ENCODE measurements at regions not wholly inside any gene's neighbourhood (a gene's known extent, or its start where the extent isn't known, plus 50 kb on each side); places are given as distances from the start of the nearest gene placed in this dataset.

DNA sequence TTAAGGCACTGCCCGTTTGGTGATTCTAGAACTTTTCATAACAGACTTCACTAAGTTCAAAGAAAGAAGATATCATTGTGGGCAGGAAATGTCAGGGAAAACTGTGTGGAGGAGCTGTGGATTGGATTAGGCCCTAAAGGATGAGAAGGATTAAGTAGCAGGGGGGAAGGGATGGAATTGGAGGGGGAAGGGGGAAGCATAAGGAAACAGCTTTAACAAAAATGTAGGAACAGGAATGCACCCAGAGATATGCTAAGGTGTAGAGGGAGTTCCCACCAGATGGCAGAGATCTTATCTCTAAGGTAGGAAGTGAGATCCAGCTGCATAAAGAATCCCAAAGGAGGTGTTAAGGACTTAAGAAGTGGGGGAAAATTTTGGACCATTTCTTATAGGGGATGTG is 114.5 kb downstream of the LARP7 start:
- in situ Hi-C loops (cut with MboI; ENCODE audit: low sequenced_read_pairs), result no loop called here
- ATAC-seq (ENCODE audit: low read depth), result no peak

More for the DNA sequence above, 114.5 kb downstream of the LARP7 start:
- no peaks in the 10 kb centered on the region for H3K79me1 ChIP-seq (ENCODE audit: low read depth in 1 of 2, low read length in 2 of 2)
- no peak overlapping the region for H4K8ac ChIP-seq (ENCODE audit: low read depth in 2 of 2, low read length in 2 of 2)
- no peaks in the 10 kb centered on the region for H3K9me1 ChIP-seq (ENCODE audit: insufficient read depth, low read length)
- H3K4ac ChIP-seq (ENCODE audit: low read depth, low read length), result no peak overlapping the region
- dilution Hi-C loops (cut with HindIII; ENCODE audit: low sequenced_read_pairs, unreplicated experiment), result no loop called here
- ChIA-PET CTCF (interaction anchor here (1.9 kb wide), 1 partner anchor 11 kb away, joined by 5 read pairs; no protein-coding TSS in a partner anchor), POLR2A (ENCODE audit: unreplicated experiment) (no interaction called here)
- no CpG with 5 or more reads among the region's 1 CpG for WGBS, 2 experiments (ENCODE audit: extremely low coverage in 2 of 2, insufficient read length in 1 of 2)
- no peak overlapping the region for H3K23ac ChIP-seq (ENCODE audit: low read depth, low read length)
- no peaks in the 10 kb centered on the region for H3K9me3 ChIP-seq (ENCODE audit: control insufficient read depth, insufficient read depth, low read length)
- TF ChIP-seq RCOR1 (IDR thresholded peaks at IDR 0.05; ENCODE audit: insufficient replicate concordance, low read length) (no peak), CHD1 (IDR thresholded peaks at IDR 0.05; ENCODE audit: low read depth, low read length) (no peak), MXI1 (IDR thresholded peaks at IDR 0.05; ENCODE audit: borderline replicate concordance, low read depth, low read length) (no peak), RAD21 (IDR thresholded peaks at IDR 0.05; ENCODE audit: low read length) (no peak), NFE2L2 (IDR thresholded peaks at IDR 0.05; ENCODE audit: low read depth, low read length) (no peak), MAZ (IDR thresholded peaks at IDR 0.05; ENCODE audit: borderline replicate concordance, low read depth, low read length) (no peak), MAFK (IDR thresholded peaks at IDR 0.05; ENCODE audit: low read depth, low read length) (no peak), BHLHE40 (IDR thresholded peaks at IDR 0.05; ENCODE audit: low read depth, low read length) (no peak), FOS (IDR thresholded peaks at IDR 0.05; ENCODE audit: low read depth, low read length) (no peak)
- TF ChIP-seq, protein P1, sequence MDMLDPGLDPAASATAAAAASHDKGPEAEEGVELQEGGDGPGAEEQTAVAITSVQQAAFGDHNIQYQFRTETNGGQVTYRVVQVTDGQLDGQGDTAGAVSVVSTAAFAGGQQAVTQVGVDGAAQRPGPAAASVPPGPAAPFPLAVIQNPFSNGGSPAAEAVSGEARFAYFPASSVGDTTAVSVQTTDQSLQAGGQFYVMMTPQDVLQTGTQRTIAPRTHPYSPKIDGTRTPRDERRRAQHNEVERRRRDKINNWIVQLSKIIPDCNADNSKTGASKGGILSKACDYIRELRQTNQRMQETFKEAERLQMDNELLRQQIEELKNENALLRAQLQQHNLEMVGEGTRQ (IDR thresholded peaks at IDR 0.05; ENCODE audit: low read depth, low read length), result no peak
- TF ChIP-seq, protein P2, sequence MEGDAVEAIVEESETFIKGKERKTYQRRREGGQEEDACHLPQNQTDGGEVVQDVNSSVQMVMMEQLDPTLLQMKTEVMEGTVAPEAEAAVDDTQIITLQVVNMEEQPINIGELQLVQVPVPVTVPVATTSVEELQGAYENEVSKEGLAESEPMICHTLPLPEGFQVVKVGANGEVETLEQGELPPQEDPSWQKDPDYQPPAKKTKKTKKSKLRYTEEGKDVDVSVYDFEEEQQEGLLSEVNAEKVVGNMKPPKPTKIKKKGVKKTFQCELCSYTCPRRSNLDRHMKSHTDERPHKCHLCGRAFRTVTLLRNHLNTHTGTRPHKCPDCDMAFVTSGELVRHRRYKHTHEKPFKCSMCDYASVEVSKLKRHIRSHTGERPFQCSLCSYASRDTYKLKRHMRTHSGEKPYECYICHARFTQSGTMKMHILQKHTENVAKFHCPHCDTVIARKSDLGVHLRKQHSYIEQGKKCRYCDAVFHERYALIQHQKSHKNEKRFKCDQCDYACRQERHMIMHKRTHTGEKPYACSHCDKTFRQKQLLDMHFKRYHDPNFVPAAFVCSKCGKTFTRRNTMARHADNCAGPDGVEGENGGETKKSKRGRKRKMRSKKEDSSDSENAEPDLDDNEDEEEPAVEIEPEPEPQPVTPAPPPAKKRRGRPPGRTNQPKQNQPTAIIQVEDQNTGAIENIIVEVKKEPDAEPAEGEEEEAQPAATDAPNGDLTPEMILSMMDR (conservative IDR thresholded peaks at IDR 0.05; ENCODE audit: low read depth, low read length), result no peak
- no peak overlapping the region for H2AK9ac ChIP-seq (replicated peaks; ENCODE audit: low read depth, low read length, poor library complexity)
- H2BK5ac ChIP-seq (ENCODE audit: low read depth, low read length, poor library complexity, severe bottlenecking), result no peak overlapping the region
- no peak overlapping the region for H2AFZ ChIP-seq (replicated peaks; ENCODE audit: low read length, poor library complexity)
- H2BK20ac ChIP-seq (ENCODE audit: low read depth, low read length), result no peak overlapping the region
- BruUV-seq (replicated peaks), result no TSS peak
- H3K9ac ChIP-seq (ENCODE audit: low read depth, low read length), result no peak overlapping the region
- H2BK15ac ChIP-seq (ENCODE audit: low read depth, low read length), result no peak overlapping the region
- intact Hi-C loops (cut with micrococcal nuclease), result no loop called here
- H4K5ac ChIP-seq (ENCODE audit: low read depth, low read length), result no peak overlapping the region
- H3K36me3 ChIP-seq (ENCODE audit: control insufficient read depth, insufficient read depth, low read length), result no peaks in the 10 kb centered on the region
- no peak overlapping the region for H2BK120ac ChIP-seq (ENCODE audit: low read depth, low read length)
- H4K20me1 ChIP-seq (ENCODE audit: insufficient read depth, low read length), result no peaks in the 10 kb centered on the region
- H3K4me2 ChIP-seq (ENCODE audit: low read depth, low read length), result no peak overlapping the region
- H3K4me3 ChIP-seq (ENCODE audit: insufficient read depth, low read depth, low read length), result no peak overlapping the region
- H3K14ac ChIP-seq (replicated peaks; ENCODE audit: low read depth, low read length), result no peak overlapping the region
- DNase-seq, result no peak
- no peak overlapping the region for H3K27ac ChIP-seq (ENCODE audit: insufficient read depth, low read length)
- H3K18ac ChIP-seq (ENCODE audit: low read depth, low read length), result no peak overlapping the region
- no peaks in the 10 kb centered on the region for H3K4me1 ChIP-seq (ENCODE audit: control insufficient read depth, insufficient read depth, low read length)
- no peak overlapping the region for H4K91ac ChIP-seq (ENCODE audit: insufficient read depth, low read depth, low read length)
- H3K56ac ChIP-seq (ENCODE audit: extremely low read depth, insufficient read depth, low read length), result no peak overlapping the region
- no peak overlapping the region for H2AK5ac ChIP-seq (ENCODE audit: low read depth, low read length)
- 0 out of 2 replicates have a peak, but pooled peaks cover 2% of the 10 kb centered on the region for H3K27me3 ChIP-seq (ENCODE audit: control insufficient read depth, insufficient read depth, low read length)

Data from IMR-90 (cell line).